ENCODE measurements at regions not wholly inside any gene's neighbourhood (a gene's known extent, or its start where the extent isn't known, plus 50 kb on each side); places are given as distances from the start of the nearest gene placed in this dataset.

- no peak for TF ChIP-seq EZH2 (IDR thresholded peaks at IDR 0.05; ENCODE audit: borderline replicate concordance, low read depth, low read length, poor library complexity, severe bottlenecking)
- no peak for TF ChIP-seq CTCF (conservative IDR thresholded peaks at IDR 0.05; ENCODE audit: low read depth, low read length)
Measured at GRCh38 chr1:81233591-81233990, 567.1 kb upstream of the ADGRL2 start.

All from A673 (cell line).